C4-2B (cell line): ENCODE measurements at regions not wholly inside any gene's neighbourhood (a gene's known extent, or its start where the extent isn't known, plus 50 kb on each side); places are given as distances from the start of the nearest gene placed in this dataset.

ENCODE experiments used
- CTCF ChIP-seq: fragments of 450-650 bp; conservative IDR thresholded peaks from 2 replicates; pipeline ENCODE4 v1.5.1; 2017; ENCODE audit warnings: mild to moderate bottlenecking
- ZFX ChIP-seq: fragments of 450-650 bp; IDR thresholded peaks from 2 replicates; pipeline ENCODE4 v1.6.1; 2017

- TF ChIP-seq CTCF, result no peak
- no peak for TF ChIP-seq ZFX
Measured at GRCh38 chr7:45435846-45436245, 138.3 kb upstream of the ADCY1 start.
